GM12891 (cell line): ENCODE measurements at regions not wholly inside any gene's neighbourhood (a gene's known extent, or its start where the extent isn't known, plus 50 kb on each side); places are given as distances from the start of the nearest gene placed in this dataset.

Experiments
- DNase-seq: peaks from one replicate; pipeline ENCODE4 v3.0.0; 2011; ENCODE audit warnings: low spot score; ENCODE audit not compliant: insufficient read length
- FAIRE-seq: peaks from 2 replicates; lab custom pipeline; 2011; peaks lifted over from hg19 to GRCh38; lab: Jason Lieb, UNC
- PAX5 ChIP-seq: IDR thresholded peaks from 2 replicates; pipeline ENCODE4 v1.6.1; 2011; ENCODE audit warnings: low read length, moderate library complexity, mild to moderate bottlenecking; ENCODE audit not compliant: insufficient read depth, severe bottlenecking
- POLR2A ChIP-seq: IDR thresholded peaks from 2 replicates; pipeline ENCODE4 v1.6.1; 2011; ENCODE audit warnings: low read depth, low read length, control low read depth
- POLR2AphosphoS5 ChIP-seq: IDR thresholded peaks from 2 replicates; pipeline ENCODE4 v1.6.1; 2011; ENCODE audit warnings: low read depth, low read length, control low read depth
- POU2F2 ChIP-seq: IDR thresholded peaks from 2 replicates; pipeline ENCODE4 v1.6.1; 2011; ENCODE audit warnings: low read depth, mild to moderate bottlenecking, control low read depth, low read length, moderate library complexity
- SPI1 ChIP-seq: IDR thresholded peaks from 2 replicates; pipeline ENCODE4 v1.6.1; 2011; ENCODE audit warnings: low read depth, low read length, control low read depth
- TAF1 ChIP-seq: IDR thresholded peaks from 2 replicates; pipeline ENCODE4 v1.6.1; 2011; ENCODE audit warnings: low read depth, low read length, control low read depth

GRCh38 chr9:1829719-1830118, 185.4 kb upstream of the SMARCA2 start:
- TF ChIP-seq POLR2A, result no peak
- no peak for TF ChIP-seq POLR2AphosphoS5
- TF ChIP-seq PAX5, result no peak
- TF ChIP-seq SPI1, result no peak
- TF ChIP-seq TAF1, result no peak
- DNase-seq, result no peak
- peak; percentile 54 for FAIRE-seq

- no peak for DNase-seq
- TF ChIP-seq SPI1, result no peak
- TF ChIP-seq POLR2AphosphoS5, result no peak
- no peak for TF ChIP-seq POU2F2
- TF ChIP-seq TAF1, result no peak
- no peak for TF ChIP-seq PAX5
- no peak for TF ChIP-seq POLR2A
- FAIRE-seq, result no peak
Measured at GRCh38 chr9:1832960-1833359, 182.2 kb upstream of the SMARCA2 start.

GRCh38 chr9:1837453-1838084, 177.6 kb upstream of the SMARCA2 start:
- peak; percentile 15 for DNase-seq
- FAIRE-seq, result peak; percentile 74

GRCh38 chr9:1839909-1840308, 175.2 kb upstream of the SMARCA2 start:
- no peak for TF ChIP-seq TAF1
- TF ChIP-seq PAX5, result no peak
- no peak for TF ChIP-seq POLR2A
- TF ChIP-seq POU2F2, result no peak
- TF ChIP-seq SPI1, result no peak
- no peak for TF ChIP-seq POLR2AphosphoS5
- FAIRE-seq, result no peak
- DNase-seq, result no peak

More at GRCh38 chr9:1837453-1838084, 177.6 kb upstream of the SMARCA2 start:
- TF ChIP-seq POLR2A, result no peak

- no peak for DNase-seq
- FAIRE-seq, result no peak
- no peak for TF ChIP-seq SPI1
- TF ChIP-seq POLR2A, result no peak
- no peak for TF ChIP-seq POLR2AphosphoS5
- no peak for TF ChIP-seq PAX5
- no peak for TF ChIP-seq POU2F2
Measured at GRCh38 chr9:1845425-1845824, 169.7 kb upstream of the SMARCA2 start.

GRCh38 chr9:1855726-1856125, 159.4 kb upstream of the SMARCA2 start:
- FAIRE-seq (no peak), DNase-seq (no peak)
- TF ChIP-seq TAF1 (no peak), PAX5 (no peak), POLR2A (no peak), SPI1 (no peak)

- TF ChIP-seq TAF1, result no peak
- no peak for TF ChIP-seq SPI1
- TF ChIP-seq PAX5, result no peak
- TF ChIP-seq POLR2AphosphoS5, result no peak
- no peak for TF ChIP-seq POU2F2
- TF ChIP-seq POLR2A, result no peak
- DNase-seq, result no peak
- no peak for FAIRE-seq
Measured at GRCh38 chr9:1857808-1858207, 157.3 kb upstream of the SMARCA2 start.

GRCh38 chr9:1869843-1870242, 145.3 kb upstream of the SMARCA2 start:
- FAIRE-seq (peak; percentile 88), DNase-seq (no peak)
- TF ChIP-seq TAF1, result no peak
- TF ChIP-seq POU2F2, result peak; percentile 60; the same call in 1 of the 2 replicates
- TF ChIP-seq PAX5, result no peak
- TF ChIP-seq POLR2A, result no peak
- peak; percentile 44; the same call in 1 of the 2 replicates for TF ChIP-seq SPI1
- no peak for TF ChIP-seq POLR2AphosphoS5

- DNase-seq (no peak), FAIRE-seq (peak; percentile 16)
- no peak for TF ChIP-seq POU2F2
- no peak for TF ChIP-seq TAF1
Measured at GRCh38 chr9:1870915-1871314, 144.2 kb upstream of the SMARCA2 start.

GRCh38 chr9:1871626-1872419, 143.3 kb upstream of the SMARCA2 start:
- DNase-seq, result no peak
- no peak for TF ChIP-seq PAX5
- peak; percentile 74 for FAIRE-seq

- TF ChIP-seq TAF1 (no peak; the same call in 1 of the 2 replicates), POLR2A (peak; percentile 49; the same call in 1 of the 2 replicates)
- FAIRE-seq, result no peak
- DNase-seq, result no peak
Measured at GRCh38 chr9:1875251-1875851, 139.8 kb upstream of the SMARCA2 start.
